ENCODE measurements at regions not wholly inside any gene's neighbourhood (a gene's known extent, or its start where the extent isn't known, plus 50 kb on each side); places are given as distances from the start of the nearest gene placed in this dataset.

DNA sequence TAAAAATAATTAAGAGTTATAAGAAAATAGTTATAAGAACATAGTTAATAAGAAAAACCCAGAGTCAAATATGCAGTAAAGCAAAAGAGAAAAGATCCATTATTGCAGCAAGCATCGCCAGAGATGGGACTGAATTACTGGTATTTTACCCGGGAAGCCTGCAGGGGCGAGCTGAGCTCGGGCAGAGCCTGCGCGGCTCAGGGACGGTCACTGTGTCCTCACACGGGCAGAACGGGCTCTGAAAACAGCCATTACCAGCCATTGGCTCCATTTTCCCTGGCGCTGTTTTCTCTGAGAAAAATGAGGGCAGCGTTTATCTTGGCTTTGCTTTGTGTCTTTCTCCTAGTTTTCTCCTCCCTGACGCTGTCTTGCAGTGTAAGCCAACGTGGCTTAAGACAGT lies 95.3 kb upstream of the ALKAL2 start:
- TF ChIP-seq, protein P1, sequence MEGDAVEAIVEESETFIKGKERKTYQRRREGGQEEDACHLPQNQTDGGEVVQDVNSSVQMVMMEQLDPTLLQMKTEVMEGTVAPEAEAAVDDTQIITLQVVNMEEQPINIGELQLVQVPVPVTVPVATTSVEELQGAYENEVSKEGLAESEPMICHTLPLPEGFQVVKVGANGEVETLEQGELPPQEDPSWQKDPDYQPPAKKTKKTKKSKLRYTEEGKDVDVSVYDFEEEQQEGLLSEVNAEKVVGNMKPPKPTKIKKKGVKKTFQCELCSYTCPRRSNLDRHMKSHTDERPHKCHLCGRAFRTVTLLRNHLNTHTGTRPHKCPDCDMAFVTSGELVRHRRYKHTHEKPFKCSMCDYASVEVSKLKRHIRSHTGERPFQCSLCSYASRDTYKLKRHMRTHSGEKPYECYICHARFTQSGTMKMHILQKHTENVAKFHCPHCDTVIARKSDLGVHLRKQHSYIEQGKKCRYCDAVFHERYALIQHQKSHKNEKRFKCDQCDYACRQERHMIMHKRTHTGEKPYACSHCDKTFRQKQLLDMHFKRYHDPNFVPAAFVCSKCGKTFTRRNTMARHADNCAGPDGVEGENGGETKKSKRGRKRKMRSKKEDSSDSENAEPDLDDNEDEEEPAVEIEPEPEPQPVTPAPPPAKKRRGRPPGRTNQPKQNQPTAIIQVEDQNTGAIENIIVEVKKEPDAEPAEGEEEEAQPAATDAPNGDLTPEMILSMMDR (IDR thresholded peaks at IDR 0.05): peak in 2 of 6 experiments; percentile 11 to 17
- TF ChIP-seq POLR2A (IDR thresholded peaks at IDR 0.05): no peak
